GM21576 (cell line): ENCODE measurements at regions not wholly inside any gene's neighbourhood (a gene's known extent, or its start where the extent isn't known, plus 50 kb on each side); places are given as distances from the start of the nearest gene placed in this dataset.
"Not testable (repeated sequence)": the region's sequence is repeated elsewhere in the genome, so short reads cannot be mapped to it uniquely, and the experiment has no call there.

ENCODE experiments used
- ATAC-seq: cut with Tn5 transposase; IDR thresholded peaks from one replicate; pipeline ENCODE4 v1.9.1; 2021; ENCODE audit warnings: mild to moderate bottlenecking, moderate library complexity; ENCODE audit not compliant: unreplicated experiment

DNA sequence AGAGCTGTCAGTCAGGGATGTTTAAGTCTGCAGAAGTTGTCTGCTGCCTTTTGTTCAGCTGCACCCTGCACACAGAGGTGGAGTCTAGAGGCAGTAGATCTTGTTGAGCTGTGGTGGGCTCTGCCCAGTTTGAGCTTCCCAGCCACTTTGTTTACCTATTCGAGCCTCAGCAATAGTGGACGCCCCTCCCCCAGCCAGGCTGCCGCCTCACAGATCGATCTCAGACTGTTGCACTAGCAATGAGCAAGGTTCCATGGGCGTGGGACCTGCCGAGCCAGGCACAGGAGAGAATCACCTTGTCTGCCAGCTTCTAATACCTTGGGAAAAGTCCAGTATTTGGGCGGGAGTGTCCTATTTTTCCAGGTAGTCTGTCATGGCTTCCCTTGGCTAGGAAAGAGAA is 225.1 kb upstream of the RASA1 start:
- no peak for ATAC-seq

DNA sequence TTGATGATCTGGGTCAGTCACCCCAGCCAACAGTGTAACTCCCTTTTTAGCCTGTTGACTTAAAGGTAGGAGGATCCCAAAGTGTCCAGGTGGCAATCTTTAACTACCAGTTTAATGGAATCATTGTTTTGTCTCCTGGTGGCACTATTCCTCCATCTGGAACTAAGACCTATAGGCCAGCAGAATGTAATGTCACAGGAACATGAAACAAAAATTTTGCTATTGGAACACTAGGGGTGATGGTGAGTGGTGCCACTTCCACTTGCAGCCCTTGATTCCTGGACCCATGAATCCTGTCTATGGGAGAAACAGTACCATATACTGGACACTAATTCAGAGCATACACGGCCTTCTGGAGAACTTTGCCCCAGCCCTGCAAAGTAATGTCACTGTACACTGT is 219.5 kb upstream of the RASA1 start:
- ATAC-seq = no peak

DNA sequence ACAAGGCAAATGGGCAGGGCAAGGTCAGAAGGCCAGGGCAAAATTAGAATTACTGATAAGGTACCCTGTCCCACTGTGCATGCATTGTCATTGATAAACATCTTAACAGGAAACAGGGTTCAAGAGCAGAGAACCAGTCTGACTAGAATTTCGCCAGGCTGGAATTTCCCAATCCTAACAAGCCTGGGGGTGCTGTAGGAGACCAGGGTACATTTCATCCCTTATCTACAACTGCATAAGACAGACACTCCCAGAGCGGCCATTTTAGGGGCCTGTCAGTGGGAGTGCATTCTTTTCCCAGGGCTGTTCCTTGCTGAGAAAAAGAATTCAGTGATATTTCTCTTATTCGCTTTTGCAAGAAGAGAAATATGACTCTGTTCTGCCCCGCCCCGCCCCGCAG is 218.7 kb upstream of the RASA1 start:
- not testable (repeated sequence) for ATAC-seq

DNA sequence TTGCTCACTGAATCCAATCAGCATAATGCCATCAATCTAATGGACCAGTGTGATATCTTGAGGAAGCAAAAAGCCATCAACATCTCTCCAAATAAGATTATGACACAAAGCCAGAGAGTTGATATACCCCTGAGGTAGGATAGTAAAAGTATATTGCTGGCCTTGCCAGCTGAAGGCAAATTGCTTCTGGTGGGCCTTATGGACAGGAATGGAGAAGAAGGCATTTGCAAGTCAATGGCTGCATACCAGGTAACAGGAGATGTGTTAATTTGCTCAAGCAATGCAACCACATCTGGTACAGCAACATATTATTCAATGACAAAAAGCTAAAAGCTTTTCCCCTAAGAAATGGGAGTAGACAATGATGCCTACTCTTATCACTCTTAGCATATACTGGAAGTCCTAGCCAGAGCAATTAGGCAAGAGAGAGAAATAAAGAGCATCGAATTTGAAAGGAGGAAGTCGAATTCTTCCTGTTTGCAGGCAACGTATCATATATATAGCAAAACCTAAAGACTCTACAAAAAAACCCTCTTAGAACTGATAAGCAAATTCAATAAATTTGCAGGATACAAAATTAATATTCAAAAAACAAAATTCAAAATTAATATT is 216.1 kb upstream of the RASA1 start:
- no peak for ATAC-seq

DNA sequence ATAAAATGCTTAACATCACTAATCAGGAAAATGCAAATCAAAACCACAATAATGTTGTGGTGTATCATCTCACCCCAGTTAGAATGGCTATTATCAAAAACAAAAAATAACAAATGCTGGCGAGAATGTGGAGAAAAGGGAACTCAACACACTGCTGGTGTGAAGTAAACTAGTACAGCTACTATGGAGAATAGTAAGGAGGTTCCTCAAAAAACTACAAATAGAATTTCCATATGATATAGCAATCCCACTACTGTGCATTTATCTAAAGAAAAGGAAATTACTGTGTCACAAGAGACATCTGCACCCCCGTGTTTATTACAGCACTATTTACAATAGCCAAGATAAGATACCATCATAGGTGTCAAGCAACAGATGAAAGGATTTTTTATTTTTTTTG is 214.5 kb upstream of the RASA1 start:
- ATAC-seq = no peak

DNA sequence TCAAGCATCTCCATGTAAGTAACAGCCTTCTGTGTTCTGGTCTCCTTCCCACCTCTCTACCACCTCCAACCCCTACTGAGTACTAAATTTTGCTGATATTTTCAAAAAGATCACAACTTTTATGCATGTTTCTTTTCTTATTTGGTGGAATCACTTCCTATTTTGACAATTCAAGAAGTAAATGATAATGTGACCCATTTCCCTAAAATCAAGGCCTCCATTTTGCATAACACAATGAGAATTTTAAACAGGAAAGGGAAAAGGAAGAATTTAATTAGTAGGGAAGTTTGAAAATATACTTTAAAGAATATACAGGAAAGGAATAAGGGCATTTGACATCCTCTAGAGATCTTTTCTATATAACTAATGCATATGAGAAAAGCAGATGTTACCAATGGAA is 212.9 kb upstream of the RASA1 start:
- no peak for ATAC-seq

DNA sequence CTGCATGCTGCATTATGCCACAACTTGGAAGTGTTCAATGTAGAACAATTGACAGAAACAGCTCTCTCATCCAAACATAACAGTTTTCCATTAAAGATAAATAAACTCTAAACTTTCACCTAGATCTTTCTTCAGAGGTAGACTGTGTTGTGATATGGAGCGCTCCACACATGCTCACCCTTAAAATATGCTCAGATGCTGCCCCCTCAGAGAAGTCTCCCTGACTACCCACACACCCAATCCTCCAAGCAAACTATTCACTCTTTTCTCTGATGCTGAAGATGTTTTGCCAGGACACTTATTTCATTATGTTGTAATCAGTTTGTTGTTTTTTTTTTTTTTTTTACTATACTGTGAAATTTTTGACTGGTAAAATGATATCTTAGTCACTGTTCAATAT is 206.6 kb upstream of the RASA1 start:
- ATAC-seq = no peak

DNA sequence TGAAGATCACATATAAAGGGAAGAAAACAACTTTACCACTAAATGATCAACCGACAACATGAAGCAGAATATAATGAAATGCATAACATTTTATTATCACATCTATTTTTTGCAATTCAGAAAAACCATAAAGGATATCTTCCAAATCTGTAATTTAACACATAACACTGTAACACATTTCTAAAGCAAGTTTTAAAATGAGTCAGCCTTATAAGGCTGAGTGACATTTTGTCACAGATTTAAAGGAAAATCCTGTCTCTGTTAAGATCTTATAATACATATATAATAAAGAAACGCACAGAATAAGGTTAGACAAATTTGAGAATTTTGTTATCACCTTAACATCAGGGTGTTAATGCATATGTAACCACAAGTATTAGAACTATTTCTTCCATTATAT is 198.4 kb upstream of the RASA1 start:
- no peak for ATAC-seq

DNA sequence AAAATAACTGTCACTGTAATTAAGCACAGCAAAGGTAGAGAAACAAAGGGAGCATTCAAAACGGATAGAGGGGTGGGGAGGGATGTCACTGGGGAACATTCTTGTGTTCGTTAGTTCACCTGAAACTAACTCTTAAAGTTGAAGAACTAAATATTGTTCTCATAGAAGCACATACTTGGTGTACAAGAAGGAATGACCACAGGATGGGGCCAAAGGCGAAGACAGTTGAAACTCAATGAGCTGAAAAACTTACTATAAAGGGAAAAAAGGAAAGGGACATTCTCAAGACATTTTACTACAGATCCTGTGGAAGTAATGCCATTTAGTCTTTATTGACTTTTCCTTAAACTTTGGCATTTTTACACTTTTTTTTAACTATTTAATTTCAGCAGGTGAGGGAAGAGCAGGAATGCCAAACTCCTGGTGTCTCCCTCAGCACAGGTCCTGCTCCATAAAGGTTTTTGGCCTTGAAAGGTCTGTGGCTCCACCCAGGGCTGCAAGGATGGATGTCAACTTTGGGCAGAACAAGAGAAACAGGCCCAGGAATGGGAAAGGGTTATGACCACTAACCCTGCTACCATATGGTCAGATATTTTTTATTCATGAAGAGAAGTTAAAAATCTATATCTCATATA is 197.6 kb upstream of the RASA1 start:
- ATAC-seq = peak; percentile 72

DNA sequence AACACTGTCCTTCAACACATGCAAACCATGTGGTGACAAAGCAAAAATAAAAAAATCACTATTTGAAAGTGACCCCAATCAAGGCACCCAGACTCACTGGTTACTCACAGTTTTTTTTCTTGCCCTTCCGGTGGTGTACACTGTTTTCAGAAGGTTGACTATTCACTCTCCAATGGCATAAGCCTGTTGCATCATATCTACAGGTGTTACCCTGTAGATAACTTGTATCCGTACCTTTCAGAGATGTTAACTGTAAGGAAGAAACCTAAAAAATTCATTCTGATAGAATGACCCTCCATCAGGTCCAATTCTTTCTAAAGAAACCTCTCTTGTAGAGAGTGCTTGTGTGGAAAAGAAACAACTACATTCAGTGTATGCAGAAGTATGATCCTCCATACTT is 193.6 kb upstream of the RASA1 start:
- no peak for ATAC-seq

DNA sequence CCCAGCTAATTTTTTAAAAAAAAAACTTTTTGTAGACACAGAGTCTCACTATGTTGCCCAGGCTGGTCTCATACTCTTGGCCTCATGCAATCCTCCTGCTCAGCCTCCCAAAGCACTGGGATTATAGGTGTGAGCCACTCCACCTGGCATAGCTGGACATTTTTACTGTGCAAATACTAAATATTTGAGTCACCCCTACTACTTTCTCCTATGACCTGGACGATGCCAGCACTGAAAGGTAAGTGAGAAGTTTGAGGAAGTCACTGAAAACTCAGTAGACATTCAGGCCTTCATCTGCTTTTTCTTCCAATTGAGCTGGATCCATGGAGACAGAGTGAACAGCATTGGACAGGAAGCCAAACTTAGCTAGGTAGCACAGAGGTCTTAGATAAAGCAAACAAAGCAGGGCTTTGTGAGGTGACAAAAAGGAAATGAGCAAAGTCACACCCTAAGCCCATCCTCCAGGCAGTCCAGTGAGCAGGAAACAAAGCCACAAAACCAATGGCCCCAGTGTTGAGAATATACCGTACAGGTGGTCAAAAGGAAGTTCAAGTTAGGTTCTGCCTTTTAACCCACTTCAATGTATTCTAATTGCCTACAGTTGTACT is 192.6 kb upstream of the RASA1 start:
- peak; percentile 97 for ATAC-seq

DNA sequence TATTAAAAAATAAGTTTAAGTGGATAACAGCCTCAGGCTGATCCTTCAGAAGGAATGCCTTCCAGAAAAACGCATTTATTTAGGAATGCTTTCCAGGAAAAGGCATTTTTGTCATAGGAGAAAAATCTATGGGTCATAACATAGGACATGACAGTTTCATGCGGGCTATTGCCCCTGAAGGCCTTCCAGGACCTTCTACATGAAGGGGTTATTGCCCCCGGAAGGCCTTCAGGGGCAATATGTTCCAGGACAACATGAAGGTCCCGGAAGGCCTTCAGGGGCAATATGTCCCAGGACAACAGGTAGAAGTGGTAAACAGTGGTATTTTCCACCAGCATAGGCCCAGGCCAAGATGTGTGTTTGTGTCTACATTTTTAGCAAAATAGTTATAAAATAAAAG is 191.3 kb upstream of the RASA1 start:
- ATAC-seq = no peak

DNA sequence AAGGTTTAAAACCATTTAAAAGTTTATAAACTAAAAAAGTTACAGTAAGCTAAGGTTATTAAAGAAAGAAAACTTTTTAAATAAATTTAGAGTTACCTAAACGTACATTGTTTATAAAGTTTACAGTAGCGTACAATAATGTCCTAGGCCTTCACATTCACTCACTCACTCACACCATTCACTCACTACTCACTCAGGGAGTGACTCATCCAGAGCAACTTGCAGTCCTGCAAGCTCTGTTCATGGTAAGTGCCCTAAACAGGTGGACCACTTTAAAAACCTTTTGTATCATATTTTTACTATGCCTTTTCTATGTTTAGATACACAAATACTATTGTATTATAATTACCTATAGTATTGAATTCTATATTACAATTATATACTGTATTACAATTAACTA is 190.8 kb upstream of the RASA1 start:
- ATAC-seq = no peak

DNA sequence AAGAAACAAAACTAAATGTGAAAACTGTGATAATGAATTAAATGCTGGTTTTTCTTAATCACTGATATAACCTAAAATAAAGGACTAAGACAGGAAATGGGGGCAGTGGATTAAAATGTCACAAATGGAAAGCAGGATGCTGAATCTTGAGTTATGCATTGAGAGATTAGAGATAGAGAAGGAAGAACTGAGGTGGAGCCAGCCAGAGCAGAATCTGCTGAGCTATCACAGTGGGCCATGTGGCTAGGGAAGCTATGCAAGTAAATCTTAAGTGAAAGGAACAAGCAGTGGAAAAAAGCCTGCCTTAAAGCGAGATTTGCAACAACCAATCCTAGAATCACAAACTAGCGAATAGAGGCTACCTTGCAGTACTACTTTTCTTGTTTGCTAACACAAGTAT is 188.5 kb upstream of the RASA1 start:
- no peak for ATAC-seq

DNA sequence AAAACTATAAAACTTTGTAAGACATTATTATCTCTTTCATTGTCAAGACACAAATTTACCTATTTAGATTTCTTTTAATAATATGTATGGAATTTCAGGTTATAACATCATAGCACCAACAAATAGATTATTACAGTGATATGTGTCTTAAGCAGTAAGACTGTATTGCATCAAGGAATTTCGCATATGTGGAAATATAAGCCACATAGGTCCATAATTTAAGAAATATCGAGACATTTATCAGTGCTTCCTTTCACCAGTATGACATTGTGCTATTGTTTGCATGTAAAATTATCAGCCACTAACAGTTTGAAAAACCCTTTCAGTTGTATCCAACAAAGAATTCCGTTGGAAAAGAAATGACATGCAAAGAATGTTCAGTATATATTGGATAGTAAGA is 186.7 kb upstream of the RASA1 start:
- peak; percentile 15 for ATAC-seq

DNA sequence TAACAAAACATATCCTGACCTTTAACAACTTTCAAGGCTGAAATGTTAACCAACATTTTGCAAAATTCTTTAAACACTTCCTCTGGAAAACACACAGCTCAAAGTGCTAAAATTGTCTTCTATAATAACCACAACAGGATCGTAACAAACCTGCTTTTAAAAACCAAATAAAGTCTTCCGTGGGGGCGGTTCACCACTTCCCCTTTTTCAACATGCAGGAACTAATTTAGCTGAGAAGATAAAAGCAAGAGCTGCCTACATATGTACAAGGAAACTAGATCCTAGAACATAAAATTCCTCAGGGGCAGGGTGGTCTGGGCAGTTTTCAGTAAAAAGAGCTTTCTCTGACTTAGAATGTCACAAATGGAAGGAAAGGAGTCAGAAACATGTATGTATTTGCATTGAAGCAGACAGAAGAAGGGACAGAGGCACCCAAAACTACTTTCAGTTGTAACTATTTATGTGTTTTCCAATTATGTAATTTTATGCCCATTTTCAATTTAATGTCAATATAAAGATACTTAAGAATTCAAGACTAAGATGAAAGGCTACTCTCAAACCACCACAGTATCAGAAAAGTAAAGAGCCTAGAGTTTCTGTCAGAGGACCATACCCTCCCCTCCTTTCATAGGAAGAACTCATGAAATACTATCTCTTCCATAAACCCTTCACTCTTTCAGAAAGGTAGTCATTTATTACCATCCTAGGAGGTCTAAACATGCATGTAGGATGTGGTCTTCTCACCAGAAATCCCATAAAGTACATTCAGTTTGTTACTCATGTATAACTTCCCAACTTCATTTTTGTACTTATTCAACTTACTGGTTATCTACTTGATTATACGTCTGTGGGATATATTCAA is 185.9 kb upstream of the RASA1 start:
- ATAC-seq = peak; percentile 96

DNA sequence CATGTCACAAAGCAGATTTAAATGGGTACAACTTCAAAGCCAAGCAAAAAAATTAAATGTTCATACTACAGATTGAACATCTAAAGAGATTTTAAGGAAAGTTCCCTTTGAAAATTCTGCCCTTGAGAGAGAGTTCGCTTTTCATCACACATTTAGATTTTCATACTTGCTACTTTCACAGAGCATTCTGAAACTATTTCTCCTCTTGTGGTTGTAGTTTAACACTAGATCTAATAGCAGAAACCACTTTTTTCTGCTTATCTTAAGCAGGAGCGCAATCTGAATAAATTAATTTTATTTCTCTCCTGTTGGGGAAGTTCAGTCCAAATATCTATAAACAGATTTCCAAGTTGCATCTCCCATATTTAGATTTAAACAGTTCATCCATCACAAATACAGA is 173.3 kb upstream of the RASA1 start:
- ATAC-seq = no peak

DNA sequence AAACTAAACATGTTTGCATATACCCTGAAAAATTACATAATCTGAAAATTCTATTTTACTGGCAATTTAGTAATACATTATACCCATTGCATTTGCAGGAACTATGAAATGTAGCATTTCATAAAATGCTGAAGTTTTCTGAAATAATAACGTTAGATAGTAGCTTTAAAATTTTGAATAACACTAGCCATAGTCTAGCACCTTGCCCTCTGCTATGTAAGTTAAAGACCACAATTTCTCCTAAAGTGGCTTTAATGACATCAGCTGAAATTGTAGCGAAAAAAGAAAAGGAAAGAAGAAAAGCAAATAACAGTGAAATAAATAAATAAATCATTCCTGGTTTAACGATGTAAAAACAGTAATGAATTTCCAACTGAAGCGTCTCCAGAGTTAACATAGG is 172.8 kb upstream of the RASA1 start:
- ATAC-seq = no peak

DNA sequence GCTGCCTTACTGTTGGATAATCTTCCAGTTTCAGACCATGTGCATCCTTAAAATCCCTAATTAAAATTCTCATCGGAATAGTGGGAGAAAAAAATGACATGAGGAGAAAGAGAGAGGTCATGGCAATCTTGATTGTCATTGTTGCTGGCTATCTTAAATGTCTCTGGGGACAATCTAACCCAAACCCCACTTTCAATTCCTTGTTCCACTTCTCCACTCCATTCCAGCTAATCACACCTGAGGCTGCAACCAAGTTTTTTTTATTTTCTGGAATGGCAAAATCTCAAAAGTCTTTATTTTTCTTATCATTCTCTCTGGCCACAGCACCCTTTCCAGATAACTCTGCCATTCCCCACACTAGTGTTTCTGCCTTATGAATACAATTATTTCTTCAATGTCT is 171.9 kb upstream of the RASA1 start:
- no peak for ATAC-seq

DNA sequence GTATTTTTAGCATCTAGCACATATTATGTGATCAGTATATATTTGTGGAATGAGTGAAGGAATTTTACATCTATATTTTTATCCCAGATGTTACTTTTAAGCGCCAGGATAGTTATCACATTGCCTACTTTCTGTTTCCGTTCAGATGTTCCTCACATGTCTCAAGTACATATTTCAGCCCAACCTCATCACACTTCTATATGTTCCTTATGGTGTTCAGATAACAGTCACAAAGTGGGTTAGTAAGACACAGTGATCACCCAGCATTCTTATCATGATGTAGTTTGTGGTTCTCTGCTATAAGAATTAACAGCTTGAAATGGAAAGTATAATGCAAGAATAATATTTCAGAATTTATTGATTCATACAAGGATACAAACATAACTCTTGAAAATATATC is 170.0 kb upstream of the RASA1 start:
- ATAC-seq = no peak

DNA sequence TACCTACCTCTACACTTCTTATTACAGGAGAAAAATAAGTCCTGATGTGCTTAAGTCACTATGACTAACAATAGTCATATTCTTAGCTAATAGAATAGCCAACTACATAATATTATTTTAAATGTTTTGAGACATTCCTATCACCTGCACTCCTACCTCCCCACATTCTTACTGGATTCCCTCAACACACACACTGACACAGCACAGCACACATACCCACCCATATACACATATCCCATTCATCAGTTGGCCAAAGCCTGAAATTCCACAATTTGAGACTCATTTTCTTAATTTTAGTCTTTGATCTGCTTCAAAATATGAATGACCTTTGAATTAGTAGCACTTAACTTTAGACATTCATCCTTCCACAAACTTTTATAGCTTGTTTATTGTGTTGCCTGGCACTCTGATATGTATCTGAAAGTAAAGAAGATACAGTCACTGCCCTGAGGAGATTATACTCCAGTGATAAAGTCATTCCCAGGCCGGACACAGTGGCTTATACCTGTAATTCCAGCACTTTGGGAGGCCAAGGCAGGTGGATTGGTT is 168.3 kb upstream of the RASA1 start:
- ATAC-seq = no peak

DNA sequence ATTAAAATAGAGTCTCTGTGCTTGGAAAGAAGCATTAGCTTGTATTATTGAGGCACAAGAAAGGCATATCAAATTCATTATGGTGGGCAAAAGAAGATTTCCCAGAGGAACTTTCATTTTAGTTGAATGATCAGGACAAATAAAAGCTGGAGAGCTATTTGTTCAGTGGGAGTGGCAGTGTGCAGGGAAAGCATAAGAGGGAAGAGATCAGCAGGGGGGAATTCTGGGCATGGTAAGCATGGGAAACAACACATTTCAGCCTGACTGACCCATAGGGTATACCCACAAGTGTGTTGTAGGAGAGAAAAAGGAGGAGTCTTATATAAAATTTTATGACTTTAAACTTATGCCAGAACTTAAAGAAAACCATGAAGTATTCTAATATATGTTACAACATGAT is 167.7 kb upstream of the RASA1 start:
- no peak for ATAC-seq
